HG02610 (cell line): ENCODE measurements at regions not wholly inside any gene's neighbourhood (a gene's known extent, or its start where the extent isn't known, plus 50 kb on each side); places are given as distances from the start of the nearest gene placed in this dataset.
"Not testable (repeated sequence)": the region's sequence is repeated elsewhere in the genome, so short reads cannot be mapped to it uniquely, and the experiment has no call there.

Source experiments
- ATAC-seq: cut with Tn5 transposase; IDR thresholded peaks from one replicate; pipeline ENCODE4 v1.9.1; 2021; ENCODE audit warnings: mild to moderate bottlenecking, moderate library complexity; ENCODE audit not compliant: unreplicated experiment

- no peak for ATAC-seq
Observed at GRCh38 chr12:62196146-62196545, 64.1 kb upstream of the USP15 start.

GRCh38 chr12:62202861-62203260 lies 57.3 kb upstream of the USP15 start:
- not testable (repeated sequence) for ATAC-seq

GRCh38 chr12:62205346-62205745 lies 54.9 kb upstream of the USP15 start:
- no peak for ATAC-seq

- no peak for ATAC-seq
Observed at GRCh38 chr12:62207248-62207647, 53.0 kb upstream of the USP15 start.
